GM12878 (cell line): ENCODE measurements at regions not wholly inside any gene's neighbourhood (a gene's known extent, or its start where the extent isn't known, plus 50 kb on each side); places are given as distances from the start of the nearest gene placed in this dataset.

Experiments used
- ATAC-seq: fragments of 200-7000 bp; cut with Tn5 transposase; 3 replicates; pipeline ENCODE4 v1.9.1; 2020; ENCODE audit warnings: mild to moderate bottlenecking, moderate library complexity
- BruUV-seq: library from RNA; stranded (reverse); fragments of 400-500 nt; replicated peaks from 2 replicates; lab custom pipeline; 2021; lab: Mats Ljungman, UMichigan
- CTCF ChIA-PET: fragments of 300-600 bp; sonication (Branson Sonifier 250); formaldehyde crosslinking; extraction: SDS; loops from one replicate; lab custom pipeline; 2021; ENCODE audit warnings: inconsistent platforms; lab: Yijun Ruan, JAX
- POLR2A ChIA-PET: fragments of 350-600 bp; formaldehyde crosslinking; extraction: SDS; loops from one replicate; lab custom pipeline; 2021; ENCODE audit warnings: inconsistent platforms; lab: Charles Lee
- RAD21 ChIA-PET: fragments of 300-600 bp; sonication (Branson Sonifier 250); formaldehyde crosslinking; loops from one replicate; lab custom pipeline; 2023; ENCODE audit warnings: antibody characterized with exemption; ENCODE audit not compliant: unreplicated experiment; lab: Charles Lee
- SMC1A ChIA-PET: fragments of 300-600 bp; sonication (Branson Sonifier 250); formaldehyde crosslinking; loops from one replicate; lab custom pipeline; 2023; ENCODE audit not compliant: unreplicated experiment, uncharacterized antibody; lab: Charles Lee
- DNase-seq: peaks from one replicate; pipeline ENCODE4 v3.0.0-alpha.2; 2011; ENCODE audit warnings: low read depth, low spot score
- FAIRE-seq: peaks from 3 replicates; lab custom pipeline; 2011; peaks lifted over from hg19 to GRCh38; lab: Jason Lieb, UNC
- H2AFZ ChIP-seq: 2 replicates; pipeline ENCODE4 v1.6.0; 2011; ENCODE audit warnings: low read depth, low read length, control low read depth; ENCODE audit not compliant: control insufficient read depth
- H3K27ac ChIP-seq: 2 replicates; pipeline ENCODE4 v1.5.1; 2011; ENCODE audit warnings: control low read depth; ENCODE audit not compliant: control insufficient read depth, insufficient read depth
- H3K27me3 ChIP-seq, 2 experiments: replicated peaks in 1 of 2; 2 replicates each; pipeline versions ENCODE4 v1.6.0 to v1.6.1; 2011; ENCODE audit warnings: low read length in 1 of 2; ENCODE audit not compliant: control insufficient read depth in 2 of 2, insufficient read depth in 2 of 2
- H3K36me3 ChIP-seq, 2 experiments: 2 replicates each; pipeline ENCODE4 v1.5.1; 2011; ENCODE audit warnings: low read length in 1 of 2; ENCODE audit not compliant: control insufficient read depth in 2 of 2, insufficient read depth in 2 of 2
- H3K4me1 ChIP-seq: 2 replicates; pipeline ENCODE4 v1.6.1; 2011; ENCODE audit warnings: mild to moderate bottlenecking, low read length, moderate library complexity, mixed read lengths; ENCODE audit not compliant: control insufficient read depth, insufficient read depth
- H3K4me2 ChIP-seq: 2 replicates; pipeline ENCODE4 v1.6.0; 2011; ENCODE audit warnings: control low read depth; ENCODE audit not compliant: control insufficient read depth, insufficient read depth
- H3K4me3 ChIP-seq: fragments of 200-600 bp; sonication (generic); 2 replicates; pipeline ENCODE4 v1.5.1; 2016
- H3K79me2 ChIP-seq: 2 replicates; pipeline ENCODE4 v1.6.0; 2011; ENCODE audit warnings: low read length; ENCODE audit not compliant: control insufficient read depth, insufficient read depth
- H3K9ac ChIP-seq: 2 replicates; pipeline ENCODE4 v1.8.0; 2011; ENCODE audit warnings: low read length, control low read depth, mixed read lengths; ENCODE audit not compliant: control insufficient read depth, insufficient read depth
- H3K9me3 ChIP-seq: replicated peaks from 3 replicates; pipeline ENCODE4 v1.5.1; 2011; ENCODE audit warnings: mild to moderate bottlenecking, low read length; ENCODE audit not compliant: control insufficient read depth, insufficient read depth
- H4K20me1 ChIP-seq: 2 replicates; pipeline ENCODE4 v1.6.0; 2011; ENCODE audit not compliant: control insufficient read depth, insufficient read depth
- BMI1 ChIP-seq: fragments of 450-650 bp; IDR thresholded peaks from 2 replicates; pipeline ENCODE4 v1.6.1; 2016; ENCODE audit warnings: mild to moderate bottlenecking, moderate library complexity, borderline replicate concordance
- CBX5 ChIP-seq: sonication (generic); IDR thresholded peaks from 2 replicates; pipeline ENCODE4 v1.6.1; 2016; ENCODE audit warnings: low read depth, moderate library complexity, mild to moderate bottlenecking, inconsistent platforms
- CHD2 ChIP-seq: IDR thresholded peaks from 2 replicates; pipeline ENCODE4 v1.6.1; 2011; ENCODE audit warnings: low read depth, low read length, improper control_type of control experiment, borderline replicate concordance
- CUX1 ChIP-seq: IDR thresholded peaks from 2 replicates; pipeline ENCODE4 v1.6.1; 2012; ENCODE audit warnings: improper control_type of control experiment, low read depth, low read length; ENCODE audit not compliant: insufficient replicate concordance
- DPF2 ChIP-seq: fragments of 450-650 bp; IDR thresholded peaks from 2 replicates; pipeline ENCODE4 v1.6.1; 2017; ENCODE audit warnings: mild to moderate bottlenecking
- E4F1 ChIP-seq: fragments of 450-650 bp; IDR thresholded peaks from 2 replicates; pipeline ENCODE4 v1.6.1; 2018; ENCODE audit warnings: borderline replicate concordance, mild to moderate bottlenecking; ENCODE audit not compliant: partially characterized antibody
- EED ChIP-seq: sonication (generic); IDR thresholded peaks from 2 replicates; pipeline ENCODE4 v1.6.1; 2016; ENCODE audit warnings: antibody characterized with exemption, low read depth
- FOXK2 ChIP-seq: fragments of 450-650 bp; IDR thresholded peaks from 2 replicates; pipeline ENCODE4 v1.6.1; 2017; ENCODE audit warnings: mild to moderate bottlenecking, moderate library complexity
- GATAD2B ChIP-seq: fragments of 450-650 bp; conservative IDR thresholded peaks from 2 replicates; pipeline ENCODE4 v1.6.1; 2017; ENCODE audit warnings: low read depth, mild to moderate bottlenecking, moderate library complexity
- IKZF2 ChIP-seq, 2 experiments: fragments of 450-650 bp; IDR thresholded peaks; 2 replicates each; pipeline ENCODE4 v1.6.1; 2017; ENCODE audit warnings: mild to moderate bottlenecking in 2 of 2, moderate library complexity in 2 of 2
- MAX ChIP-seq: IDR thresholded peaks from 2 replicates; pipeline ENCODE4 v1.6.1; 2012; ENCODE audit warnings: low read depth, low read length, improper control_type of control experiment
- MTA2 ChIP-seq: fragments of 450-650 bp; IDR thresholded peaks from 2 replicates; pipeline ENCODE4 v1.6.1; 2016; ENCODE audit warnings: low read depth, mild to moderate bottlenecking, moderate library complexity
- PAX8 ChIP-seq: fragments of 450-650 bp; IDR thresholded peaks from 2 replicates; pipeline ENCODE4 v1.6.1; 2017; ENCODE audit warnings: mild to moderate bottlenecking, moderate library complexity
- RCOR1 ChIP-seq: conservative IDR thresholded peaks from 2 replicates; pipeline ENCODE4 v1.6.1; 2012; ENCODE audit warnings: low read depth, low read length, improper control_type of control experiment
- SIN3A ChIP-seq: IDR thresholded peaks from 2 replicates; pipeline ENCODE4 v1.6.1; 2012; ENCODE audit warnings: low read depth, low read length, improper control_type of control experiment
- SIX5 ChIP-seq: IDR thresholded peaks from 2 replicates; pipeline ENCODE4 v1.6.1; 2011; ENCODE audit warnings: mild to moderate bottlenecking, low read depth, low read length, moderate library complexity; ENCODE audit not compliant: severe bottlenecking
- SRF ChIP-seq, 2 experiments: IDR thresholded peaks; 2 replicates each; pipeline ENCODE4 v1.6.1; 2011; ENCODE audit warnings: low read depth in 2 of 2, low read length in 2 of 2, mild to moderate bottlenecking in 1 of 2, moderate library complexity in 1 of 2
- TARDBP ChIP-seq: IDR thresholded peaks from 2 replicates; pipeline ENCODE4 v1.6.1; 2016; ENCODE audit warnings: borderline replicate concordance
- TCF12 ChIP-seq: IDR thresholded peaks from 2 replicates; pipeline ENCODE4 v1.6.1; 2011; ENCODE audit warnings: low read depth, mild to moderate bottlenecking, low read length
- ZNF24 ChIP-seq: fragments of 450-650 bp; IDR thresholded peaks from 2 replicates; pipeline ENCODE4 v1.6.1; 2017; ENCODE audit warnings: antibody characterized with exemption, mild to moderate bottlenecking
- WGBS: methylation state at CpG from one replicate; pipeline ENCODE4 v1.1.6; 2016; ENCODE audit warnings: low lambda C conversion rate; ENCODE audit not compliant: insufficient replicate concordance, insufficient coverage; ENCODE audit errors: missing lambda C conversion rate; 5-methylcytosine and 5-hydroxymethylcytosine counted together
- in situ Hi-C: fragments of 300-500 bp; cut with MboI; formaldehyde crosslinking; loops from 9 replicates; pipeline ENCODE4 v1.14.3; 2018; ENCODE audit warnings: mixed read lengths
- intact Hi-C: fragments of 100-400 bp; cut with micrococcal nuclease; formaldehyde crosslinking; loops from one replicate; pipeline ENCODE4 v1.14.2; 2022; ENCODE audit not compliant: unreplicated experiment

GRCh38 chr13:90436697-90437096 is 910.8 kb upstream of the MIR17HG start:
- Histone ChIP-seq H2AFZ (no peak overlapping the region), H3K27ac (no peak overlapping the region), H3K9me3 (no peaks in the 10 kb centered on the region), H3K79me2 (no peaks in the 10 kb centered on the region), H3K4me2 (no peak overlapping the region), H3K9ac (no peak overlapping the region), H3K4me3 (no peak overlapping the region), H3K36me3 (no peaks in the 10 kb centered on the region), H3K27me3 (no peaks in the 10 kb centered on the region), H3K4me1 (no peaks in the 10 kb centered on the region), H4K20me1 (no peaks in the 10 kb centered on the region)
- no peak for DNase-seq
- FAIRE-seq = no peak
- CTCF ChIA-PET = no interaction called here
- in situ Hi-C loops = no loop called here
- POLR2A ChIA-PET = no interaction called here
- no peak for ATAC-seq
- SMC1A ChIA-PET = interaction anchor here (1.4 kb wide), 1 partner anchor 16 kb away, joined by 4 read pairs; no protein-coding TSS in a partner anchor
- RAD21 ChIA-PET = no interaction called here
- intact Hi-C loops = no loop called here
- WGBS = 28% methylated on average over 4 of the region's 4 CpGs
- TF ChIP-seq CHD2 = no peak
- TF ChIP-seq BMI1 = no peak
- TF ChIP-seq E4F1 = no peak
- TF ChIP-seq EED = no peak
- TF ChIP-seq FOXK2 = no peak
- no peak for TF ChIP-seq IKZF2 (IDR thresholded peaks at IDR 0.05)
- TF ChIP-seq TCF12 = no peak
- TF ChIP-seq SIN3A = no peak
- no peak for TF ChIP-seq DPF2
- TF ChIP-seq MAX = no peak
- TF ChIP-seq CBX5 = no peak
- TF ChIP-seq PAX8 = no peak
- TF ChIP-seq SIX5 = no peak
- TF ChIP-seq MTA2 = no peak
- TF ChIP-seq TARDBP = no peak
- no peak for TF ChIP-seq RCOR1
- TF ChIP-seq ZNF24 = no peak
- no peak for TF ChIP-seq CUX1
- TF ChIP-seq SRF (IDR thresholded peaks at IDR 0.05; ENCODE audit: low read depth in 2 of 2, low read length in 2 of 2) = no peak
- no peak for TF ChIP-seq GATAD2B
- BruUV-seq = no TSS peak
